Pancreas (tissue), 10 donors: ENCODE measurements at regions not wholly inside any gene's neighbourhood (a gene's known extent, or its start where the extent isn't known, plus 50 kb on each side); places are given as distances from the start of the nearest gene placed in this dataset.
"Not testable (repeated sequence)": the region's sequence is repeated elsewhere in the genome, so short reads cannot be mapped to it uniquely, and the experiment has no call there.

Source experiments
- ATAC-seq, 4 donors: fragments of 200-7000 bp; cut with Tn5 transposase; one replicate each; pipeline versions ENCODE4 v1.8.0 to v1.9.1; 2020; ENCODE audit warnings: mild to moderate bottlenecking in 4 of 4, moderate library complexity in 4 of 4
- DNase-seq, 6 donors: peaks; one replicate each; pipeline ENCODE4 v3.0.0-alpha.2; 2020
- FAIRE-seq: peaks from 2 replicates; lab custom pipeline; 2012; peaks lifted over from hg19 to GRCh38; lab: Jason Lieb, UNC
- H3K27ac ChIP-seq, 4 donors: fragments of 200-600 bp; sonication (generic); 1 replicate in 3 of 4; 2 replicates in 1 of 4; pipeline versions ENCODE4 v1.5.0 to v1.8.0; 2020
- H3K27me3 ChIP-seq, 4 donors: fragments of 200-600 bp; one replicate each; pipeline ENCODE4 v1.8.0; 2021
- H3K36me3 ChIP-seq, 3 donors: fragments of 200-600 bp; sonication (generic) in 1 of 3; one replicate each; pipeline versions ENCODE4 v1.5.0 to v1.8.0; 2020 to 2021
- H3K4me1 ChIP-seq, 3 donors: fragments of 200-600 bp; one replicate each; pipeline ENCODE4 v1.8.0; 2021
- H3K4me3 ChIP-seq, 4 donors: fragments of 200-600 bp; sonication (generic) in 2 of 4; one replicate each; pipeline versions ENCODE4 v1.5.0 to v1.8.0; 2020 to 2021
- H3K9me3 ChIP-seq, 4 donors: fragments of 200-600 bp; one replicate each; pipeline ENCODE4 v1.8.0; 2021
- CTCF ChIP-seq, 4 donors: fragments of 200-600 bp; sonication (generic) in 3 of 4; IDR thresholded peaks; one replicate each; pipeline versions ENCODE4 v1.5.0 to v1.8.0; 2021; ENCODE audit warnings: antibody characterized with exemption in 4 of 4
- WGBS, 2 donors: extraction: QIAGEN DNeasy Blood & Tissue Kit; methylation state at CpG; one replicate each; pipeline ENCODE4 v1.1.7; 2013; 5-methylcytosine and 5-hydroxymethylcytosine counted together
- intact Hi-C, 3 donors: fragments of 100-400 bp; cut with DNase I; formaldehyde crosslinking; loops; one replicate each; pipeline versions ENCODE4 v1.11.1 to v1.14.2; 2022
- donor health status: healthy with polysubstance abuse.
- donor health status: DM: no; HTN: no; CAD: no; lungs with moderate emphysema.
- donor health status: DM: no; HTN: no; CAD: no.
- donor health status: control.
- donor health status: control.
- donor health status: Bipolar disorder and iron deficiency.
- donor health status: DM: yes; HTN: yes; CAD: no.
- donor health status: DM: no; HTN: no; CAD: no.
- donor health status: DM: no; HTN: no; CAD: no.
- donor health status: DM: yes; HTN: yes; CAD: no.

GRCh38 chr3:180762866-180763265 is 83.6 kb upstream of the CCDC39 start:
- no peak for ATAC-seq
- TF ChIP-seq CTCF (IDR thresholded peaks at IDR 0.05), result no peak
- Histone ChIP-seq H3K36me3 (no peaks in the 10 kb centered on the region), H3K27ac (no peak overlapping the region), H3K4me1 (no peaks in the 10 kb centered on the region), H3K4me3 (no peak overlapping the region), H3K9me3 (no peaks in the 10 kb centered on the region), H3K27me3 (no peaks in the 10 kb centered on the region)
- WGBS, 2 donors, result 48 to 52% methylated on average over 4 of the region's 4 CpGs
- DNase-seq, result no peak
- intact Hi-C loops, result no loop called here
- FAIRE-seq, result no peak

GRCh38 chr3:180764481-180764880 is 85.2 kb upstream of the CCDC39 start:
- no peaks in the 10 kb centered on the region for H3K9me3 ChIP-seq
- ATAC-seq (no peak), FAIRE-seq (no peak), DNase-seq (no peak)
- no peaks in the 10 kb centered on the region for H3K36me3 ChIP-seq
- intact Hi-C loops, result no loop called here
- no peaks in the 10 kb centered on the region for H3K4me1 ChIP-seq
- H3K27ac ChIP-seq, result no peak overlapping the region
- 53 to 65% methylated on average over 1 of the region's 1 CpG for WGBS, 2 donors
- H3K27me3 ChIP-seq, result no peaks in the 10 kb centered on the region
- TF ChIP-seq CTCF (IDR thresholded peaks at IDR 0.05), result no peak
- no peak overlapping the region for H3K4me3 ChIP-seq

- Histone ChIP-seq H3K9me3 (no peaks in the 10 kb centered on the region), H3K27ac (no peak overlapping the region), H3K27me3 (no peaks in the 10 kb centered on the region), H3K36me3 (no peaks in the 10 kb centered on the region), H3K4me1 (no peaks in the 10 kb centered on the region), H3K4me3 (no peak overlapping the region)
- TF ChIP-seq CTCF (IDR thresholded peaks at IDR 0.05), result no peak
- ATAC-seq (no peak), FAIRE-seq (no peak), DNase-seq (no peak)
- WGBS, 2 donors, result 49 to 79% methylated on average over 1 of the region's 1 CpG
- intact Hi-C loops, result no loop called here
These were observed 91.3 kb upstream of the CCDC39 start for GRCh38 chr3:180770639-180771038.

- ATAC-seq (no peak), FAIRE-seq (no peak), DNase-seq (no peak)
- intact Hi-C loops, result no loop called here
- H3K27ac ChIP-seq, result no peak overlapping the region
- H3K36me3 ChIP-seq, result no peaks in the 10 kb centered on the region
- no peaks in the 10 kb centered on the region for H3K27me3 ChIP-seq
- H3K4me3 ChIP-seq, result no peak overlapping the region
- H3K9me3 ChIP-seq, result no peaks in the 10 kb centered on the region
- no peak for TF ChIP-seq CTCF (IDR thresholded peaks at IDR 0.05)
- WGBS, 2 donors, result 72 to 82% methylated on average over 4 of the region's 4 CpGs
- H3K4me1 ChIP-seq, result no peaks in the 10 kb centered on the region
These were observed 97.1 kb upstream of the CCDC39 start for GRCh38 chr3:180776433-180776832.

GRCh38 chr3:180782195-180782984 is 103.1 kb upstream of the CCDC39 start:
- no peak overlapping the region for H3K4me3 ChIP-seq
- ATAC-seq (no peak), FAIRE-seq (no peak), DNase-seq (no peak)
- no peaks in the 10 kb centered on the region for H3K27me3 ChIP-seq
- H3K9me3 ChIP-seq, result no peaks in the 10 kb centered on the region
- no peaks in the 10 kb centered on the region for H3K4me1 ChIP-seq
- no peak overlapping the region for H3K27ac ChIP-seq
- WGBS, 2 donors, result 80 to 87% methylated on average over 1 of the region's 1 CpG
- no peak for TF ChIP-seq CTCF (IDR thresholded peaks at IDR 0.05)
- H3K36me3 ChIP-seq, result no peaks in the 10 kb centered on the region
- intact Hi-C loops, result no loop called here

GRCh38 chr3:180786227-180786626 is 106.9 kb upstream of the CCDC39 start:
- H3K36me3 ChIP-seq, FAIRE-seq, H3K27ac ChIP-seq, H3K4me3 ChIP-seq, H3K9me3 ChIP-seq, DNase-seq, intact Hi-C loops, H3K27me3 ChIP-seq, ATAC-seq, H3K4me1 ChIP-seq: not testable (repeated sequence)
- WGBS, 2 donors, result 57 to 63% methylated on average over 3 of the region's 3 CpGs
